ENCODE measurements at regions not wholly inside any gene's neighbourhood (a gene's known extent, or its start where the extent isn't known, plus 50 kb on each side); places are given as distances from the start of the nearest gene placed in this dataset.

DNA sequence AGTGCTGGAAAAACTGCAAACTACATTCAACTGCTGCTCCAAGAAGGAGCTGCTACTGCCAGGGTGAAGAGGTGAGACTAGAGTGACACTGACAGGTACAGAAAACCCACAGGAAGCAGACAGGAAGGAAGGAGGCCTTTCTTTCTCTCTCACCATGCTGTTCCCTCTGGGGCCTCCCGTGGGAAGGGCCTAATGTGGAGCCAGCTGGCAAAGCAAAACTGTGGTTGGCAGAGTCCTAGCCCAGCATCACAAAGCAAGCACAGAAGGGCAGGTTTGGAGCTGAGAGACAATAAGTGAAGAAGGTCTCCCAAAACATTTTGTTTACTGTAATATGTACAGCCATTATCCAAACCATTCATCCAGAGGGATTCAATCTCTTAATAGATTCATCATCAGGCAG, 122.5 kb upstream of the MAX start:
- no peak for DNase-seq (ENCODE audit: low spot score)

DNA sequence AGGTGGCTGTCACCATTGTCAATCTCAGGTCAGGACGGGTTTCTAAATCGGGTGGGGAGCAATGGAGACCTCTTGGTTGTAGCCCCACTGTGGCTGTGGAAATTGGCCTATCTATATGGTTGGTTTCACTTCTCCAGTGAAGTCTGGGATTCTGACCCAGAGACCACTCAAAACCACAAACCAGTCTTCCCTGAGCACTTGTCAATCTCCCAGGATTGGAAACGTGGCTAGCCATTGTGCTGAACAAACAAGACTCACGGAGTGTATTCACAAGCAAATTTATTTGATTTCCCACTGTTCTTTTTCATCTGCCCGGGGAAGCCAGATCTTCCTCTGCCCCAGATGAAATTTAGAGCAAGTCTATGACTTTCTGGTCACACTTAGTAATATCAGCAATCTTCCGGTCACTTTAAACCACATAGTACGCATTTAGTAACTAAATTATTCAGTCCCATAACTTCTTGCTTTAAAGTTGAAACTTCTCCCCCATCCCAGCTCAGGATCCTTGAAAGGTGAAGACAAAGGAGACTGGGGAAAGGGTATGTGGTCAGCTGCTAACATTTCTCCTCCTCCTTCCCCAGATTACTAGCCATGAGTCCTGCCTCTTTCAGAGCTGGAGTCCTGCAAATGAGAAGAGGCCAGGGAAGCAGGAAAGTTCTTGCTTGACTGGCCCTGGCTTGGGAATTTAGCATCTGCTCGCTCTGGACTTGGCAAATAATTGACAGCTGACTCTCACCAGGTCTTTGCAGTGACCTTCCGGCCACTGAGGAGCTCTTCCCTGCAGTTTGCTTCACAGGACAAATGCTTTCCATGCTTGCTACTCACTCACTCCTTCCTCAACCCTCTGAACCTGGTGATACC, 123.2 kb upstream of the MAX start:
- DNase-seq (ENCODE audit: low spot score): no peak

DNA sequence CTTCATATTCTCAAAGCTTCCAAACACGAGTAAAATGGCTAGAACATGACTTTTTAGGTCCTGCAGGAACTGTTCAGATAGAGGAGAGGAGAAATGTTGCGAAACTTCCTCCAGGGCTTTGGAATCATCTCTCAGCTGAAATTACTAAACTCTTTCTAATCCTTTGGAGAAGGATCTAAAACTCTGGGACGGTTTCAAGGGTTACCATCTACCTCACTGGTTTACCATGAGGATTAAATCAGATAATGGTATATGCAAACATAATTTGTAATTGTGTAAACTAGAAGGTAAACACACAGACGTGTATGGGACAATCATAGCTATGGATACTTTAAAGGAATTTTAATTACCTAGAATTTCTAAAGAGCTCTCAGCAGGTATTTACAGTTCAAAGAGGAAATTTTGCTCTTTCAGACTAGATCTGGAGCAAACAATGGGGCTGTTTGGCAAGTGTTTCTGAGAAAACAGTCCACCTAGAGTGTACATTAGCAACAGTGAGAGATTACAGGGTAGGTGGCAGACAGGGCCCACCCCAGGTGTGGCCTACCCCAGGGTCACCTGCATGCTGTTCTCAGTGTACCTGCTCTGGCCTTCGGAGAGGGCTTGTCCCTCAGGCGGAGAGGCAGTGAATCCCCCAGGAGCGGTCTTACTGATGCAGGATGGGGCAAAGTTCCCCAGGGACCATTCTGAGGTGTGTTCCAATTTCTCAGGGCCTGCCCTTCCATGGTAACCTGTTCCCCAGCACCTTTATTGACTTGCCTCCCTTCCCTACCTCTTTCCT, 124.7 kb upstream of the MAX start:
- no peak for DNase-seq (ENCODE audit: low spot score)

DNA sequence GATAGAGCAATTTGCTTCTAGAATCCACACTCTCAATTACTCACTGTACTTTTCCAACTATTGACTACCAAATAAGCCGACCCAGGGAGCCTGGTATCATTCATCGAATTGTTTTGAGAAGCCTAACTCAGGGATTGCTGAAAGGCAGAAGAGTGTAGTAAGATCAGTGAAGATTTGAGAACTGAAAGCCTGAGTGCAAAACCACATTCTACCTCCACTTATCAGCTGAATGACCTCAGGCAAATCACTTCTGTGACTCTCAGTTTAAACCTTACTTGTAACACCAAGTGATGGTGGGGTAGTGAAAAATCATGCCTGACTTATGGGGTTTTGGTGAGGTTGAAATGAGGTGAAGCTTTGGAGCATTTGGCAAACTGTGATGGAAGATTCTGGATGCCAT, 126.1 kb upstream of the MAX start:
- no peak for DNase-seq (ENCODE audit: low spot score)

DNA sequence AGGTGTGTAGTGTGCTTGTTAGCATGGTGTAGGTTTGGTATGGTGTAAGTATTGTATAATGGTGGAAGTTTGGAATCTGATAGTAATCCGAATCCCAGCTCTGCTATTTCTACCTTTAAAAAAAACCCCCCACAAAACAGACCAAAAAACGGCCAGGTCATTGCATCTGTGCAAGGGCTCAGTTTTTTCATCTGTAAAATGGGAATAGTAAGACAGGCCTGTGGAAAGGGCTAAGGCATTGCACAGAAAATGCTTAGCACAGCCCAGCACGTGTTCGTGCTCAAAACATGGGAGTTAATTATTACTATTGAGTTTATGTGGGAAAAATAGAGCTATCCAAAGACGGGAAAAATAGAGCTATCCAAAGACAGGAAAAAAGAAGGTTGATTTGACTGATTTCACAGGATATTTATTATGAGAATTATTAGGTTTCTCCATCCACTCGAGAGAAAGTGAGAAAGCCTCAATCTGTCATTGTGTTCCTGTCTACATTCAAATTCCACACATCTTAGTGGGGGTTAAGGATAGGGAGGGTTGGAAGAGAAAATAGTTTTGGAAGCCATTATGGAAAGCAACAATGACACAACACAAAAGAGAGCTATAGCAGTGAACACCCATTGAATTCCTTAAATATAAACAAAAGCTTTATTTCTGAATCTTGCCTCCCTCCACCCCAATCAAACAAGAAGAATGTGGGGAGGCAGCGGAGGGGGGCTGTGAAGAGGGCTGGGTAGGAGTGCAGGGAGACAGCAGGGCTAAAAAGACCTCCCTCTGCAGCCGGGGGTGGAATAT, 126.8 kb upstream of the MAX start:
- no peak for DNase-seq (ENCODE audit: low spot score)

DNA sequence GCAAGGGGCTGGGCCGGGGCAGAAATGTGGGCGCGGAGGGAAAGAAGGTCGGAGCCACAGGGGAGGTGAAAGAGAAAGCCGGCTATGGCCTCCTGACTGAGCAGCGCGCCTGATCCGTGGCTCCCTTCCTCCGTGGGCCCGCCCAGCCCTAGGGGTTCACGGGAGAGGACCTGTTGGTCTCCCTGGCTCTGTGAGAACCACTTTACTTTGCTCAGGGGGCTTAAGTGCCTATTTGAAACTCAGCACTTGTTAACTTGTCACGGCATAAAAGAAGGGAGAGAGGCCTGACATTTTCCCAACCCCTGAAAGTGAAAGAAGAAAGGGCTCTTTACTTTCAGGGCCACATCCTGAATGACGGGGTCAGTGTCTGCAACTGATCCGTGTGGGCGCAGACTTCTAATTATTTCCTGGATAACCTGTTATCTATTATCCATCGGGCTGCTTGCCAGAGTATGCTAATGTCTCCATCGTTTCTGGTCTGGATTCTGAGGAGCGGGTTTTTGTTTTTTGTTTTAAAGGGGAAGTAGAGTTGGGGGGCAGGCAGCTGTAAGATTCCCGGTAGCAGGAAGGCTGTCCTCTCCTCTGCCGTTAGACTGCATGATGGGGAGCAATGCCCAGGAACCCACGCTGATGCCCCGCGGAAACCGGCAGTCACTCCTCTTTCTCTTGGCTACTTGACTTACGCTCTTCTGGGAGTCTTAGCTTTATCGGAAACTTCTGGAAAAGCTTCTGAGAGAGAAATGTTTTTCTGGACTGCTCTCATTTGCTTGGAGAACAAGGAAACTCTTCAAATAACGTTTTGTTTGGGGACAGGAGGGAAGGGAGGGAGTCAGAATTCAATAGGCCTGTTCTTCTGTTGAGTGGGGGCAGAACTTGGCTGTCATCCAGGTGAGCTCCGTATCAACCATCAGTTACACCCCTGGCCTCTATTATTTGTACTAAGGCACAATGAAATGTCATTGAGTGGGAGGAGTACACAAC, 127.7 kb upstream of the MAX start:
- peak; percentile 36 for DNase-seq (ENCODE audit: low spot score)

DNA sequence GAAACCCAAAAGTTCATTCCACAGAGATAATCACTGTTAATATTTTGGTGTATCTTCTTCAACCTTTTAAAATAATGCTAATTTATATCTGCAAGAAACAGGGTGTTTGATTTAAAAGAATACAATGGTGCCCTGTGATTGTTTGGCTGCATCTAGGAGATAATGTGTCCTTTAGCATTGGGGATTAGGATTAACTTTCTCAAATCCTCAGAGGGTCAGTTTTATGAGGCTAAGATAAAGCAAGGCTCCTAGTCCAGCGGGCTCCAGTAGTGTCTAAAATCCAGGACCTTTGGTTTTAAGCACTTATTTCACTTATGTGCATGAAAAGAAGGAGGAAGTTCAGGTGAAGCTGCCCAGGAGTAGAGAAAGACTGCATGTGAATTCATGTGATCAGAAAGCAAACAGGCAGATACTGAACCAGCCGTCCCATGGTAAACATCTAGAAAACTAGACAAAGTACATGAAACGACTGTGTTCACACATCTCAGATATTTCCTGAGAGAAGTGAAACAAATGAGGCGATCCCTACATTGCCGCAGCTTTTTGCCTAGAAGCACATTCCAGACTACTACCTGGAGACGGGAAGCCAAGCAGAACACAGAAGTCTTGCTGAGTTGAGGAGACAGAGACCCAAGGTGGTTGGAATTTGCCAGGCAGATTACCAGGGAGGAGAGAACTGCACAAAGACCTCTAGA, 129.1 kb upstream of the MAX start:
- no peak for DNase-seq (ENCODE audit: low spot score)

DNA sequence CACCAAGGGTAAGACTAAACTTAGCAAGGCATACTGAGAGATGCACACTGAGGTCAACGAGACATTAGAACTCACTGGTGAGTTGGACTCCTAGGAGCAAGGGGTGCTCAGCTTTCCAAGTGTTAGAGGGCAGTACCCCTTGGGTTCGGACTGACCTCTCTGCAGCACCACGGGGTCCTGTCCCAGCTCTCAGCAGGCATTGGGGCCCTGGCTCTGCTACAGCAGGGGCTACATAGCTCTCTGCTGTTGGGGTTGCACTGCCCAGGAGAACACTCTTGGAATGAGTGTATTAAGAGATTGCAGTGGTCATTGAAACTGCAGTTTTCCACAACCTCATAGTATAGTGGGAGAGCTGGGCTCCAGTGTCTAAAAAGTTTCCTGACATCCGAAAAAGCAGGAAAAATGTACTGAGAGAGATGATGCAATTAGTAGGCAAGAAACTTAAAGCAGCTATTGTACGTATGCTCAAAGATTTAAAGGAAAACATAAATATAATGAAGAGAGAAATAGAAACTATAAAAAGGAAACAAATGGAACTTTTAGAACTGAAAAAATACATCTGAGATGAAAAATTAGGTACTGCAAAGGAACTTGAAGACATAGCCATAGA, 132.5 kb upstream of the MAX start:
- DNase-seq (ENCODE audit: low spot score): no peak

DNA sequence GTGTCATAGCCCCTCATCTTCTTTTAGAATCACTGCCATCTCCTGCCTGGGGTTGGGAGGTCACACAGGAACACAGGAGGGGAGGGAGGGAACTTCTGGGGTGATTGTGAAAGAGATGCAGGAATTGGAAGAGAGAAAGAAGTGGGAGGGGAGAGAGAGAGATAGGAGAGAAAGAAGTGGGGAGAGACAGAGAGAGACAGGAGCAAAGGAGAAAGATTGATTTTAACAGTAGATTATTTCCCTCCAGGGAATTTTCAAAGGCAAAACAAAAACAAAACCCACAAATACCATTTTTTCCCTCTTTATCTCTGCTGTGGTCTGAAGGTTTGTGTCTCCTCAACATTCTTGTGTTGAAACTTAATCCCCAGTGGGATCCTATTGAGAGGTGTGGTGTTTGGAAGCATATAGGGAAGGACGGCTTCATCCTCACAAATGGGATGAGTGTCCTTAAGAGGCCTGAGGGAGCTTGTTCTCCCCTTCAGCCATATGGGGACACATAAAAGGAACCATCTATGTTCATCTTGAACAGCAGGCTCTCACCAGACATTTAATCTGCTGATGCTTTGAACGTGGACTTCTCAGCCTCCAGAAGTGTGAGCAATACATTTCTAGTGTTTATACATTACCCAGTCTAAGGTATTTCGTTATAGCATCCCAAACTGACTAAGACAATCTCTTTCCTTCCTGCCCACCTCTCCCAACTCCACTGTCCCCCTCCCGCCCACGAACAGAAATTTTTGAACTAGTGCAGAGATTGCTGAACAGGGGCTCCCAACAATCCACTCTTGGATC, 134.9 kb upstream of the MAX start:
- no peak for DNase-seq (ENCODE audit: low spot score)

DNA sequence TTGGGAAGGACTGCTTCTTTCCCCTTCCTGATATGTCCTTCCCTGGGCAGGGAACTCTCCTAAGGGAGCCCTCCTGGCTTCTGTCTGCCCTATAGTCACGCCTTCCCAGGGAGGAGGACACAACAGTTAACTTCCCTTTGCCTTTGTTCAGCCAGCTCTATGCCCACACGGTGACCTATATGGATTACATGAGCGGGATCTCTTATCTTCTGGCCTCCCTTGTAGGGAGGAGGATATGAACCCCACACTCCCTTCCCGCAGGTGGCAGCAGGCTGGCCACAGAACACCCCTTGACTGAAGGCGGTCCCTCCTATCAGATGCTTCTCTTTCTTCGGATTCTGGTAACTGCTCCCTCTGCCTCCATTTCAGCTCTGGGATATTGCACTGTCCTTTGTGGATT, 135.6 kb upstream of the MAX start:
- no peak for DNase-seq (ENCODE audit: low spot score)

DNA sequence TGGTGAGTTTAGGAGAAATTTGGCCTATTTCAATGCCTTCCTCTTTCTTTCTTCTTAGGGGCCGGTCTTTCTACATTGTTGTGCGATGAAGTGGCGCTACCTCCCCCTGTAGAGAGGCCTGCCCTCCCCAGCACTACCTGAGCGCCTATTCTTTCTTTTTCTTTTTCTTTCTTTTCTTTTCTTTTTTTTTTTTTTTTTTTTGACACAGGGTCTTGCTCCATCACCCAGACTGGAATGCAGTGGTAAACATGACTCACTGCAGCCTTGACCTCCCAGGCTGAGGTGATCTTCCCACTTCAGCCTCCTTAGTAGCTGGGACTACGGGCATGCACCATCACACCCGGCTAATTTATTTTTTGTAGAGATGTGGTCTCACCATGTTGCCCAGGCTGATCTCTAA, 136.1 kb upstream of the MAX start:
- no peak for DNase-seq (ENCODE audit: low spot score)

DNA sequence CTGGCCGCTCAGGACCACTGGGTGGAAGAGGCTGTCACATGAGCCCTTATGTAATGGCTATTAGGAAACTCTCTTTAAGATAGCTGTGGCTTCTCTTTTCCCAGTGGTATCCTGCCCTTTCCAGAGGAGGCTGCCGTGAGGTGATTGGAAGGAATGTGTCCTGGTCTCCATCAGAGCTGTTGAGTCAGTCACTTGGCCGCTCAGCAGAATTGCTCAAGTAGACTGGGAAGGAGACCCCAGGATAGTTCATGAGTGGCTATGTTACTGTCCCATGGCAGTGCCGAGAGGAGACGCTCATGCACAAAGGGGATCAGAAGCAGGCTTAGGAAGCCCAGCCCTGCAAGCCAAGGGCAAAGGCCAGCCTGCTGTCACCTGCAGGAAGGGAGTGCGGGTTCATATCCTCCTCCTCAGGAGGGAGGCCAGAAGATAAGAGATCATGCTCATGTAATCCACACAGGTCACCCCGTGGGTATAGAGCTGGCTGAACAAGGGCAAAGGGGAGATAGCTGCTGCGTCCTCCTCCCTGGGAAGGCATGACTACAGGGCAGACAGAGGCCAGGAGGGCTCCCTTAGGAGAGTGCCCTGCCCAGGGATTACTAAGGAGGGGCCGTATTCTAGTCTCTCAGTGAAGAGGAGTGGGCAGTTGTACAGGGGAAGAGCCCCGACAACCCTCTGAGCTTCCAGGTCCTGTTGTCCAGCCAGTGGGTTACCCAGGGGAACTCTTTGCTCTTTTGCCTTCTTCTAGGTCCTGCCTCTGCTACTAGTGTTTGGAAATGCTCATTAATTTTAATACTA, 137.0 kb upstream of the MAX start:
- DNase-seq (ENCODE audit: low spot score): peak; percentile 63

DNA sequence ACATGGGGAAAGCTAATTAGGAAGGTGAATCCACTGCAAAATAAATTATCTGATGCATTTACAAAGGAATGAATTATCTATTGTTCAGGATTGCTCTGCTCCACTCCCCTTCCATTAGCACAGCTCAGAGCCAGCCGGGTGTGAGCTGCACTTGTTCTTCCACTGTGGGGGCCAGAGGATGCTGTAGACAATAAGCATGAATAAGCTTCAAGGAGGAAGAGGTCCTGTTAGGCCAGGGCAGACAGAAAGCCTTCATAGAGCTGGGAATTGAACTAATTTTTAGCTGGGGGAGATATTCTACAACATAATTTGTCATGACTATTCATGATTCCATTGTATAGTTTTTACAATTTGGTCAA, 137.6 kb upstream of the MAX start:
- DNase-seq (ENCODE audit: low spot score): no peak

DNA sequence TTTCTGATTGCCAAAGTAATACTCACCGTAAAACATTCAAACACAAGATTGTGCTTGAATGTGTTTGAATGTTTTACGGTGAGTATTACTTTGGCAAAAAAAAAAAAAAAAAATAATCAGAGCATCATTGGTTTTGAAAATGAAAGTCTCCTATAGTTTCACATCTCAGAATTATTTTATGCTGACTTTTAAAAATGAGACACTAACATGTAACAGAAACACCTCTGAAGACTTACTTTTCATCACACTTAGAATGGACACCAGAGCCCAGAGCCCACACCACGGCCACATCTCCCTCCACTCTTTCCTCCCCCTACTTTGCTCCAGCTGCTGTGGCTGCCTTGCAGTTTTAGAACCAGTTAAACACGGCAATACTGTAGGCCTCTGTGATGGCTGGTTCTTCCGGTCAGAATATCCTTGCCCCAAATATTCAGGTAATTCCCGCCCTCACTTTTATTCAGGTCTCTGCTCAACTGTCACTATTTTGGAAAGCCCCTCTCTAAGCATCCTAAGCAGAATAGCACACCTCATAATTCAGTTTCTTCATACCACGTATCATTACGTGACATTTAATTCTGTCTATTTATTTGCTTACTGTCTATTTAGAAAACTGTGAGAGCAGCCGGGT, 138.9 kb upstream of the MAX start:
- no peak for DNase-seq (ENCODE audit: low spot score)

DNA sequence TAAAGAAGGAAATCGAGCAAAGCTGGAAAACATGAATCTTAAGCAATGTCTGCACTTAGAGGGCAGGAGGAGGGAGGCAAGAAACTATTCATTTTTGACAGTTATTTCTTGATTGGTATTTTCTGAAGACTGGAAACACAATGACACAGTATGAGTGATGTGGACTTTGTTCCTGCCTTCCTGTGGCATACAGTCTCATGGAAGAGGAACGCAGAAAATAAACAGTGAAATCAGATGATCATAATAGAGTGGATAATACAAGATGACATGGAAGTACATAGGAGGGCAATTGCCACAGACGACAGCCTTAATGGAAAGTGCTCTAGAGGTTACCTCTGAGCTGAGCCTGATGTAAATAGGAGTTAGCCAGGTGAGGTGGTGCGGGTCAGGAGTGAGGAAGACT, 140.4 kb upstream of the MAX start:
- DNase-seq (ENCODE audit: low spot score): no peak

DNA sequence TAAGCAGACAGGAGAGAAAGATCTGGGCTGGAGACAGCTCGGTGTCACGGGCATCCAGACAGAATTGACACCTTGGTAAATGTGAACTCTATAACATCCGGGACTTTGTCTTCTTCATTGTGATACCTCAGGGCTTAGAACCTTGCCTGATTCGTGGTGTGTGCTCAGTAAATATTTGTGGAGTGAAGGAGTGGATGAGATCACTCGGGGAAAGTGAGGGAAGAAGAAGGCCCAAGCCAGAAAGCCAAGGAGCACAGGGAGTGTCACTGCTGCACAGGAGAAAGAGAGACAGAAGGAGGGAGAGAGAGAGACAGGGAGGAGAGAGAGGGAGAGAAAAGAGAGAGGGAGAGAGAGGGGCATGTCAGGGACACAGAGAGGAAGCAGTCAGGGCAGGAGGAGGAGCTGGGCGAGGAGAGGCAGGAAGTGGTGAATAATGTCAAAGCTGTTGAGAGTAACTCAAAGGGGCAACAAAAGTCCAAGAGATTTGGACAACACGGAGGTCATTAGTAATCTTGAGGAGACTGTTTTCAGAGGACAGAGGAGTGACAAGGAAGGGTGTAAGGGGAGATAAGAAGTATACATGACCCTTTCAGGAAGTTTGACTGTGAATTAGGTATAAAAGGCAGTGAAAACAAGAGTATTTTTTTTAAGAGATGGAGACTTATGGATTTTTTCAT, 141.6 kb upstream of the MAX start:
- no peak for DNase-seq (ENCODE audit: low spot score)

DNA sequence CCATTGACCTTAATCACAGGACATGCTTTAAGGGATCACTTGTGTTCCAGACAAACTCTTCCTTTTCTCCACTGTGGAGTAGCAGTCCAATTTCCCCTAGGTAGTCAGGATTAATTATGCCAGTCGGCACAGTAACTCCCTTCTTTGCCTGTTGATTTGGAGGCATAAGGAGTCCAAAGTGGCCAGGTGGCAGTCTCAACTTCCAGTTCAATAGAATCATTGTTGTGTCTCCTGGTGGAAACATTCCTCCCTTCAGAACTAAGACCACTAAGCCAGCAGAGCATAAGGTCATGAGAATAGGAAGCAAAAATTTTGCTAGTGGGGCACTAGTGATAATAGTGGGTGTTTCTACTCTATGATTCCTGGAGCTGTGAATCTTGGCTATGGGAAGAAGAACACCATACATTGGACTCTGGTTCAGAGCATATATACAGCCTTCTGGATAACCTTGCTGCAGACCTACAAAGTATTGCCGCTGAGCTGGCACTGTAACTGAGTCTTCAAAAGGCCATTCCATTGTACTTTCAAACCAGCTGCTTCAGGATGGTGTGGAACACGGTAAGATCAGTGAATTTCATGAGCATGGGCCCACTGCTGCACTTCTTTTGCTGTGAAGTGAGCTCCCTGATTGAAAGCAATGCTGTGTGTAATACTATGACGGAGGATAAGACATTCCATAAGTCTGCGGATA, 147.3 kb upstream of the MAX start:
- DNase-seq (ENCODE audit: low spot score): no peak
